ENCODE measurements at regions not wholly inside any gene's neighbourhood (a gene's known extent, or its start where the extent isn't known, plus 50 kb on each side); places are given as distances from the start of the nearest gene placed in this dataset.

GRCh38 chr3:62995119-62995518 lies 119.9 kb upstream of the CADPS start:
- no peak for TF ChIP-seq CTCF (conservative IDR thresholded peaks at IDR 0.05 in 1 of 2, IDR thresholded peaks at IDR 0.05 in 1 of 2; ENCODE audit: low read depth in 1 of 2, low read length in 2 of 2)
- no peak for TF ChIP-seq EZH2 (IDR thresholded peaks at IDR 0.05; ENCODE audit: low read length, missing control alignments)
